ENCODE measurements at regions not wholly inside any gene's neighbourhood (a gene's known extent, or its start where the extent isn't known, plus 50 kb on each side); places are given as distances from the start of the nearest gene placed in this dataset.

GRCh38 chr2:220036431-220036830, 409.0 kb downstream of the SLC4A3 start:
- Histone ChIP-seq H3K4me1 (no peaks in the 10 kb centered on the region), H3K9me3 (no peaks in the 10 kb centered on the region), H3K27ac (no peak overlapping the region), H3K4me3 (no peak overlapping the region), H3K27me3 (no peaks in the 10 kb centered on the region), H3K36me3 (no peaks in the 10 kb centered on the region)
- DNase-seq (ENCODE audit: low spot score in 2 of 2): no peak
- TF ChIP-seq, protein P1, sequence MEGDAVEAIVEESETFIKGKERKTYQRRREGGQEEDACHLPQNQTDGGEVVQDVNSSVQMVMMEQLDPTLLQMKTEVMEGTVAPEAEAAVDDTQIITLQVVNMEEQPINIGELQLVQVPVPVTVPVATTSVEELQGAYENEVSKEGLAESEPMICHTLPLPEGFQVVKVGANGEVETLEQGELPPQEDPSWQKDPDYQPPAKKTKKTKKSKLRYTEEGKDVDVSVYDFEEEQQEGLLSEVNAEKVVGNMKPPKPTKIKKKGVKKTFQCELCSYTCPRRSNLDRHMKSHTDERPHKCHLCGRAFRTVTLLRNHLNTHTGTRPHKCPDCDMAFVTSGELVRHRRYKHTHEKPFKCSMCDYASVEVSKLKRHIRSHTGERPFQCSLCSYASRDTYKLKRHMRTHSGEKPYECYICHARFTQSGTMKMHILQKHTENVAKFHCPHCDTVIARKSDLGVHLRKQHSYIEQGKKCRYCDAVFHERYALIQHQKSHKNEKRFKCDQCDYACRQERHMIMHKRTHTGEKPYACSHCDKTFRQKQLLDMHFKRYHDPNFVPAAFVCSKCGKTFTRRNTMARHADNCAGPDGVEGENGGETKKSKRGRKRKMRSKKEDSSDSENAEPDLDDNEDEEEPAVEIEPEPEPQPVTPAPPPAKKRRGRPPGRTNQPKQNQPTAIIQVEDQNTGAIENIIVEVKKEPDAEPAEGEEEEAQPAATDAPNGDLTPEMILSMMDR (IDR thresholded peaks at IDR 0.05): no peak
- no peak for TF ChIP-seq POLR2A (IDR thresholded peaks at IDR 0.05)
- TF ChIP-seq EP300 (IDR thresholded peaks at IDR 0.05): no peak

DNA sequence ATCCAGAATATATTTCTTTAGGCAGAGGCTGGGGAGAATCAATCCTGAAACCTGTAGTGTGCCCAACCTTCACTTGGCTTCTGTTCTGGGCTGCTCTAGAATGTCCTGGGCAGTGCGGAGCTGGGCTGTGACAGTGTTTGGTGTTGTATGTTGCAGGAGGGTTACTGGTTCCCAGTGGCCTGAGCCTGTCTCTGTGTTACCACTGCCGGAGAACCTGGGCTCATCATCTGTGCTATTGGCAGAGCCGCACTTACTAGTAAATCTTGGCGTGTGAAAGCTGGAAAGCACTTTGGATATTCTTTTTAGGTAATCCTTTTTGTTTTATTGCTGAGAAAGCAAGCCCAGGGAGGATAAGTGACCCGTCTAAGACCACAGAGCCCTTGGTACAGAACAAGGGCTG, 412.9 kb downstream of the SLC4A3 start:
- Histone ChIP-seq H3K4me3 (no peak overlapping the region), H3K36me3 (no peaks in the 10 kb centered on the region), H3K27me3 (no peaks in the 10 kb centered on the region), H3K9me3 (no peaks in the 10 kb centered on the region), H3K27ac (no peak overlapping the region), H3K4me1 (no peaks in the 10 kb centered on the region)
- no peak for DNase-seq (ENCODE audit: low spot score in 2 of 2)
- TF ChIP-seq POLR2A (IDR thresholded peaks at IDR 0.05): no peak
- TF ChIP-seq, protein P1 (IDR thresholded peaks at IDR 0.05): no peak
- TF ChIP-seq EP300 (IDR thresholded peaks at IDR 0.05): no peak
- WGBS, 2 donors: 86 to 91% methylated on average over 5 of the region's 5 CpGs

DNA sequence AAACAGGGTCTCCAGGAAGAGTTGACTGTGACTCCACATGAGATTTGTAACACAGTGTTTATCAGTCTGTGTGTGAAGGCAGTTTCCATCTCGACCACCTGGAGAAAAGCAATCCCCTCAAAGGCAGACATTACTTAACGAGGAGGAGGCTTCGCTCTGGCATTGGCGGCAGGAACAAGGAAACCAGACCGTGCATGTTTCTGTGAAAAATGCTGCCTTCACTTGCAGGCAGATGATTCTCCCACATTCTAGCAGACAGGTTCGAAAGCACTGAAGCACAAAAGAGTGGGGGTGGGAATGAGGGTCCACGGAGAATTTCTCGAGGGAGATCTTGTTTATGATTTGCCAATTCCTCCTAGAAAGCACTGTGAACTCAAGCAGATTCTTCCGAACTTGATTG, 414.0 kb downstream of the SLC4A3 start:
- no peaks in the 10 kb centered on the region for H3K4me1 ChIP-seq
- DNase-seq (ENCODE audit: low spot score in 2 of 2): no peak
- TF ChIP-seq POLR2A (IDR thresholded peaks at IDR 0.05): no peak
- TF ChIP-seq, protein P1 (IDR thresholded peaks at IDR 0.05): no peak
- no peak for TF ChIP-seq EP300 (IDR thresholded peaks at IDR 0.05)
- H3K27ac ChIP-seq: no peak overlapping the region
- no peaks in the 10 kb centered on the region for H3K27me3 ChIP-seq
- no peaks in the 10 kb centered on the region for H3K36me3 ChIP-seq
- WGBS, 2 donors: 65 to 68% methylated on average over 9 of the region's 9 CpGs
- H3K9me3 ChIP-seq: no peaks in the 10 kb centered on the region
- no peak overlapping the region for H3K4me3 ChIP-seq

DNA sequence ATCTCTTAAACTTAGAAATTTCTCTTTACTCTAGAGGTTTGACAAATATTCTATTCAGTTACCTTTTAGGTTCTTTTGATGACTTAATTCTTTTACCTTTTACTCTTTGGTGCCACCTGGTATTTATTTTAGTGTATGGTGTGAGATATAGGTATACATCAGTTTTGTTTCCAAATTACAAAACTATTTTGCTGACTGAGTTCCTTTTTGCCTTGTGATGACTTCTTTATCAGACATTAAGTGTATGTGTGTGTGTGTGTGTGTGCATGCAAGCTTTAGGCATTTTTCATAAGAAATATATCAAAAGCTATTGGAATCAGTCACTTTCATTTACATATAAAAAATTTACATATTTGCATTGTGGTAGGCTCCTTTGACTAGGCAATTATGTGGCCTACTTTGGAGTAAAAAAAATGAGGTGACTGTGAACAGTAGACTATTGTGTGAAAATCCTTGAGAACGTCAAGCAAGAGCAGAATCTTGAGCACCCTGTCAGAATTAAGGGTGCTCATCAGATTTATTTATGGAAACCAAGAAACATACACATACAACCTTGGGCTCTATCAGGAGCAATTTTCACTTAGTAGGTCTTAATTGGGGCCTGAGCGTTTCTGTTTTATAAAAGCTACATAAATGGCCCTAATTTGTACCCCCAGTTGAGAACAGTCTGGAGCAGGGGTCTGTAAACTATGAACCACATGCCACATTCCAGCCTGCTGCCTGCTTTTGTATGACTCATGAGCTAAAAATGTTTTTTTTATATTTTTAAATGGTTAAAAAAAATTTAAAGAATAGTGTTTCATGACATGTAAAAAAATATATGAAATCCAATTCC, 415.9 kb downstream of the SLC4A3 start:
- Histone ChIP-seq H3K4me3 (no peak overlapping the region), H3K27ac (no peak overlapping the region), H3K36me3 (no peaks in the 10 kb centered on the region), H3K9me3 (no peaks in the 10 kb centered on the region), H3K4me1 (no peaks in the 10 kb centered on the region), H3K27me3 (no peaks in the 10 kb centered on the region)
- TF ChIP-seq, protein P1 (IDR thresholded peaks at IDR 0.05): no peak
- TF ChIP-seq POLR2A (IDR thresholded peaks at IDR 0.05) (no peak), EP300 (IDR thresholded peaks at IDR 0.05) (no peak)
- 42 to 43% methylated on average over 2 of the region's 2 CpGs for WGBS, 2 donors
- DNase-seq (ENCODE audit: low spot score in 2 of 2): no peak

DNA sequence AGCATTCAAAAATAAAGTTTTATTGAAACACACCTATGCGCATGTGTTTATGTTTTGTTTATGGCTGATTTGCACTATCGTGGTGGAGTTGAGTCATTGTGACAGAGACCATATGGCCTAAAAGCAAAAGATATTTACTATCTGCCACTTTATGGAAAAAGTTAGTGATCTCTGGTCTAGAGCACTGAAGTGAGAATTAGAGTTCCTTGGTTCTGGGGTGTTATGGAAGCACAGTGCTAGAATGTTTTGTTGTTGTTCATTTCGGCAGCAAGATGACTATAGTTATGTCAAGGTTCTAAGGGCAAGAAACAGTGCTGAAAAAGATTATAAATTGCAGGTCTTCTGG, 416.5 kb downstream of the SLC4A3 start:
- no peaks in the 10 kb centered on the region for H3K27me3 ChIP-seq
- WGBS, 2 donors: 82 to 84% methylated on average over 3 of the region's 3 CpGs
- H3K4me3 ChIP-seq: no peak overlapping the region
- H3K9me3 ChIP-seq: no peaks in the 10 kb centered on the region
- TF ChIP-seq, protein P1 (IDR thresholded peaks at IDR 0.05): no peak
- no peak for TF ChIP-seq POLR2A (IDR thresholded peaks at IDR 0.05)
- no peak for TF ChIP-seq EP300 (IDR thresholded peaks at IDR 0.05)
- DNase-seq (ENCODE audit: low spot score in 2 of 2): no peak
- H3K27ac ChIP-seq: no peak overlapping the region
- no peaks in the 10 kb centered on the region for H3K4me1 ChIP-seq
- no peaks in the 10 kb centered on the region for H3K36me3 ChIP-seq
